GM21423 (cell line): ENCODE measurements at regions not wholly inside any gene's neighbourhood (a gene's known extent, or its start where the extent isn't known, plus 50 kb on each side); places are given as distances from the start of the nearest gene placed in this dataset.

Experiments used
- ATAC-seq: cut with Tn5 transposase; IDR thresholded peaks from one replicate; pipeline ENCODE4 v1.9.1; 2021; ENCODE audit warnings: mild to moderate bottlenecking, moderate library complexity; ENCODE audit not compliant: unreplicated experiment

DNA sequence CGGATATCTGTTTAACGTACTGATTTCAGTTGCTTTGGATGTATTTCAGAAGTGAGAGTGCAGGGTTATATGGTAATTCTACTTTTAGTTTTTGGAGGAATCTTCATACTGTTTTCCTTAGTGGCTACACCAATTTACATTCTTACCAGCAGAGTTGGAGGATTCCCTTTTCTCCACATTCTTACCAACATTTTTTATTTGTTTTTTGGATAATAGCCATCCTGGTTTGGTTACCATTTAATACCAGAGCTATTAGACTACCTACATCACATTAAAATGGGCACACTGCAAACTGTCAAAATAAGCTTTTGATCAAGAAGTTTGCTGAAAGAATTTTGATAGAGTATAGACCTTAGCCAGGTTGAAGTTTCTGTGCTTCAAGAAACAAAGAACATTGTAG is 217.2 kb upstream of the CFAP20DC start:
- ATAC-seq: no peak

- no peak for ATAC-seq
These were observed 216.7 kb upstream of the CFAP20DC start for GRCh38 chr3:59266551-59266950.

DNA sequence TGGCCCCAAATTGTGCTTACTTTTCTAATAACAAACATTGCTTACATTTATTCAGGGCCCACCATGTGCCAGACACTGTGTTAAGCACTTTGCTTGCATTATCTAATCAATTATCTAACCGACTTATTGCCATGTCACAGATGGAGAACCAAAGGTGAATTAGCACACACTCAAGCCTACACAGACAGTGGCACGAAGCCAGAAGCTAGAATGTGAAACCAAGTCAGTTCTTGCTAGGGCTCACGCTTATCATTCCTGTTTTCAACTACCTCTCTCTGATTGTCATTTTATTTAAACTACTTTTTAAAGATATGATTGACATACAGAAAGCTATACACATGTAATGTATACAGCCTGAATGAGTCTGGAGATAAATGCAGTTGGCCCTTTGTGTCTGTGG is 215.7 kb upstream of the CFAP20DC start:
- ATAC-seq: no peak

DNA sequence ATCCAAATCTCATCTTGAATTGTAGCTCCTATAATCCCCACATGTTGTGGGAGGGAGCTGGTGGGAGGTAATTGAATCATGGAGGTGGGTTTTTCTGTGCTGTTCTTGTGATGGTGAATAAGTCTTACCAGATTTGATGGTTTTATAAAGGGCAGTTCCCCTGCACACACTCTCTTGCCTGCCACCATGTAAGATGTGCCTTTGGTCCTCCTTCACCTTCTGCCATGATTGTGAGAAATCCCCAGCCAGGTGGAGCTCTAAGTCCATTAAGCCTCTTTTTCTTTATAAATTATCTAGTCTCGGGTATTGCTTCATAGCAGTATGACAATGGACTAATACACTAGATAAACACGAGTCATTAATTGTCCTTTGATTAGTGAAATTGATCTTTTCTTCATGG is 214.5 kb upstream of the CFAP20DC start:
- ATAC-seq: no peak

DNA sequence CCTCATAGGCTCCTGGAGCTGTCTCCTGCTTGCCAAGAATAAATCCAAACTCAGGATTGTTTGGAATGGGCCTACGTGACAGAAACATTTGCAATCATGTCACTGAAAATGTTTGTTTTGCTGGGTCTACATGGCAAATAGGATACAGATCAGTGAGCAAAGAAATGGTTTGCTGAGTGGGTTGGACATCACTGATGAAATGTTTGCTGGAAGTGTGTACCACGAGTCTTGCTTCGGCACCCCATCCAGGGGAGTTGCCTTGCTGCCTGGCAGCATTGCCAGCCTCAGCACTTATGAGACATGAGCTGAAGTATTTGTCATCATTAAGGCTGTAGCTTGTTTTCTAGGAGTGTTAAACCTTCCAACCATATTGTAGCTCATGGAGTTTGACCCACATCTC is 213.3 kb upstream of the CFAP20DC start:
- no peak for ATAC-seq

- peak; percentile 97 for ATAC-seq
These were observed 212.3 kb upstream of the CFAP20DC start for GRCh38 chr3:59262076-59262498.

GRCh38 chr3:59261009-59261408 is 211.2 kb upstream of the CFAP20DC start:
- ATAC-seq: no peak

GRCh38 chr3:59258550-59259260 is 208.9 kb upstream of the CFAP20DC start:
- ATAC-seq: no peak

DNA sequence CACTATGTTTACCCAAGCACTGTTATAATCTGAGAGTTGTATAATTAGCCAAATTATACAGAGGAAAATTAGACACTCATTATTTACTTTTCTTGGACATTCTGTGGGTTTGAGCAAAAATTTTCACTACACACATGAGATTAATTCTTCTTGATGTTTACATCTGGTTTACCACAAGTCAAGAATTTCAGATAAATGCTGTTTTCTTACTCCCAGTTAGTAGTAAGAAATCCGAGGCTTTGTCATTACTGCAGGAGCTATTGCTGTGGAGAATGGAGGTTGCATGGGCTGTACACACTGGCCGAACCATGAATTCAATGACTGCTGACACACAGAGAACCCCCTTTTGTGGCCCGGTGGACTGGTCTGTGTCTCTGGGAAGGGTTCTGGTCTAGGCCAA is 207.7 kb upstream of the CFAP20DC start:
- no peak for ATAC-seq

- ATAC-seq: no peak
These were observed 206.4 kb upstream of the CFAP20DC start for GRCh38 chr3:59256230-59256629.

- ATAC-seq: no peak
These were observed 205.2 kb upstream of the CFAP20DC start for GRCh38 chr3:59254976-59255375.

GRCh38 chr3:59254433-59254832 is 204.6 kb upstream of the CFAP20DC start:
- no peak for ATAC-seq

- ATAC-seq: no peak
These were observed 203.7 kb upstream of the CFAP20DC start for GRCh38 chr3:59253523-59253922.

- no peak for ATAC-seq
These were observed 202.0 kb upstream of the CFAP20DC start for GRCh38 chr3:59251869-59252268.

DNA sequence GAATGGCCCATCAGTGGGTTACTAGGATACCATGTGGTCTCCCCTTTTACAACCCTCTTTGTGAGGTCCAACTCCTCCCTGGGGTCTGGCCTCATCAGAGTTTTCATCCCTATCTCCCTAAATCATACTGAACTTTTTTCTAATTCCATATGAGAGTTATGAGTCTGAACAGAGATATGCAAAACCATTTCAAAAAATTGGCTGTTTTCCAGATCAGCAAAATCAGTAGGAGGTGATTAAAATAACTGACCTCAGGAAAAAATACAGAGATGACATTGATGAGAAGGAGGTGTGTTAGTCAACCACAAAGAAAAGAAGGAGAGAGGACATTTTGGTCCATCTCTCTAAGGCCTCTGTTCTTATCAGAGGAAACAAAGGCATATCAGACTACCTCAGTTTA is 200.8 kb upstream of the CFAP20DC start:
- no peak for ATAC-seq

GRCh38 chr3:59249698-59250361 is 200.0 kb upstream of the CFAP20DC start:
- ATAC-seq: no peak

- ATAC-seq: no peak
These were observed 199.2 kb upstream of the CFAP20DC start for GRCh38 chr3:59249004-59249403.

- peak; percentile 75 for ATAC-seq
These were observed 197.6 kb upstream of the CFAP20DC start for GRCh38 chr3:59247402-59247841.

DNA sequence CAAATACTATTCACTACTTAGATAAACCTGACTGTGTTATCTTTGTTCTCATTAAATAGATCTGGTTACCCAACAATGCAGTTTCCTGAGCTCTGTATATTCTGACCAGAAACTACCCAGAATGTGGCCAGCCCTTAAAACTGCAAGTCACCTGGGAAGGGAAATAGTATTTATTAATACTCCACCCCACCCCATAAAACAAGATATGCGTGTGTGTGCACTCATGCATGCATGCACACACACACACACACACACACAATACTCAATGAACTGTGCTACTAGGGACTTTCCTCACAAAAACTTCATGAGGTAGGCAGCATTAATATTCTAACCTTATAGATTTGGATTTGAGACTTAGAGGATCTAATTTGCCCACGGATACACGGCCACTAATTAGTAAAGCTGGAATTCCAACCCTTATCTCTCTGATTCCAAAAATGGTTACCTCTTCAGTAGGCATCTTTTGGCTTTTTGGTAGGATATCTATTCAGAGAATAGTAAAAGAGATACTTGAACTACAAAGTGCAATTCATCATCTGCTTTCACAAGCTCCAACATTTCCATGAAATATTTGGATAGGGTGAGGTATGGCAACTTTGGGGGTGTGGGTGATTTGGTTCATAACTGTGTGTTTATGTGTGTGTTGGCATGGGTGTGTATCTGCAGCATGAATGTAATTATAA is 197.0 kb upstream of the CFAP20DC start:
- ATAC-seq: peak; percentile 56

- ATAC-seq: no peak
These were observed 196.2 kb upstream of the CFAP20DC start for GRCh38 chr3:59245859-59246501.

- ATAC-seq: no peak
These were observed 195.6 kb upstream of the CFAP20DC start for GRCh38 chr3:59245300-59245858.
